ENCODE measurements at regions not wholly inside any gene's neighbourhood (a gene's known extent, or its start where the extent isn't known, plus 50 kb on each side); places are given as distances from the start of the nearest gene placed in this dataset.

DNA sequence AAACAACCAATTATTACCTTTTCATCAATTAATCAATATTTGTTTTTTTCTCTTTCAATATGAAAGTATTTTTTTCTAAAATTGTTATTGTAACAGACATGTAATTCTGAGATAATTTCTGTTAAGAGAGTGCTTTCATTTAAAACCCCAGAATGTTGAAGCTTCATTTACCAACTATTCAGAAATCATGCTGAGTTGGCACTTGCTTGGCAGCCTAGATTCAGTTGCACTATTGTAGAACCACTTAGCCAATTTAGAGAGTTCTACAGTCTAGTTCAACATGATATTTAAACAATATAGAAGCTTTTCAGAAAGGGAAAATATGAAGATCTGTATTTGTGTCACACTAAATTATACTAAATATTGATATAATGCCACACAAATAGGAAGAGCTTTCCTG is 56.1 kb upstream of the NKAIN2 start:
- DNase-seq, result no peak

DNA sequence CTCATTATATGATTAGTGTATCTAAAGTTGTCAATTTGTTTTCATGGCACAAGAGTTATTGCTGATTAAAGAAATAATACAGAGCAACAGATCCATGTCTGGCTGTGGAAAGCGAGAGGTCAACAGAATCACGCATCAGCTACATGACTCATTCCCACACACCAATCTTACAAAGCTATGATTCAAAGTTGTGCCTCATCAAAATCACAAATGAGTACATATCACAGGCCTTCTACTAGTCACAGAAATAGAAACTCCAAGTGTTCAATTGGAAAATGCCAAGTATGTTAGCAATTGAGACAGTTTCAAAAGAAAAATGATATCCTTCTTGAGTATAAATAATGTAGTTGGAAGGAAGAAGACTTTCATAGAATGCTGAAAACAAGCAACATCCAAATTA is 57.8 kb upstream of the NKAIN2 start:
- no peak for DNase-seq

DNA sequence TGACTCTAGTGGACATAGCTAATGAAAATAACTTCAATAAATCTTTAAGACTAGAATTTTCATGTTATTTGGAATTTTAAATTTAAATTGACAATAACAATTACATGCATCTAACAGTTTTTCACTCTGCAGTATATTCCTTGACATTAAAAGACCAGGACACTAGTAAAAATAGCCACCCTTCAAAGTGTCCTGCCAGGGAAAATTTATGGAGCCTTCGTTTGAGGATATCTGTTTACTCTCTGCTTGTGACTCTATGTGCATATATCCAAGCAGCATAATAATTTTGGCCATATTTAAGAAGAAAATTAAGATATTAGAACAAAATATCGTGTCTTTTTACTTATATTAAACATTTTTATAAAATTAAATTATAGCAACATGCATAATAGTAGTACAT is 58.8 kb upstream of the NKAIN2 start:
- DNase-seq, result no peak

DNA sequence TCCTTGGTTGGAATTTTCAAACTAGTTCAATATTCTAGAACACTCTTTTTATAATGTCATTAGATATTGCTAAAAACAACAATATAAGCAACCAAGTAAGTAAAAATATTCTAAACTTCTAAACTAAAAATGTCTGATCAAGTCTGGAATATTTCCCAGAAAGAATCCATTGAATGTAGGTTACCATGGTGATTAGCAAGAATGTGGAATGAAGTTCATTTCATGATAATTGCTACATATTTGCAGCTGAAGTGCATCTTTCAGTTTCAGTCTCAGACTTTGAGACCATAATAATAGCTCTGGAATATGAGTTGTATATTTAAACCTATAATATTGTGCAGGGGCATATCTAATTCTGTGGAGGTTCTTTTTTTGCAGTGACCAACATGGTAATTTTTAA is 61.0 kb upstream of the NKAIN2 start:
- no peak for DNase-seq

DNA sequence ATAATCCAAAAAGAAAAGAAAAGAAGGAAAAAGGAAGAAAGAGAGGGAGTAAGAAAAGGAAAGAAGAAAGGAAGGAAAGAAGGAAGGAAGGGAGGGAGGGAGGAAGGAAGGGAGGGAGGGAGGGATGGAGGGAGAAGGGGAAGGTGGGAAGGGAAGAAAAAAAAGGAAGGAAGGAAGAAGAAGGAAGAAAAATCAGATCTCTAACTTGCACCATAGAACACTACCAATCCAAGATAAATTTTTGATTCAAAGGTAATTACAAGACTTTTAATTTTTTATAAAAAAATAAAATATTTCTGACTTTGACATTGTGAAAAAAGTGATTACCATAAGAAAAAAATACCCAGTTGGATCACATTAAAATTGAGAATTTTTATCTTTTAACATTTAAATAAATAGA is 70.5 kb upstream of the NKAIN2 start:
- no peak for DNase-seq

DNA sequence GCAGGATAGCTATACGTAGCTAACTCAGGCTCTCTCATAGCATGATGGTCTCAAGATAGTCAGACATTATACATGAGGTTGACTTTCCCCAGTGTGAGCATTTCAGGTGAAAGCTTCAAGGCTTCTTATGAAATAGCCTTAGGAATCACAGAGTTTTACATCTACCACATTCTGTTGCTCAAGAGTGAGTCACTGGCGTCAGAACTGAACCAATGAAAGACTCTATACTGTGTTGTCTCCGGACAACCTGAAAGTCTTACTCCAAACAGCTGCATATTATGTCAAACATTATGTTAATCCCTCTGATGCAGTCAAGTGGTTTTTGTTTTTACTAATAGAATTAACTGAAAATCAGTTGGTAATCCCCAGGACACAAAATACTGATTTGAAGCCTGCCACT is 79.8 kb upstream of the TRDN start:
- DNase-seq, result no peak

DNA sequence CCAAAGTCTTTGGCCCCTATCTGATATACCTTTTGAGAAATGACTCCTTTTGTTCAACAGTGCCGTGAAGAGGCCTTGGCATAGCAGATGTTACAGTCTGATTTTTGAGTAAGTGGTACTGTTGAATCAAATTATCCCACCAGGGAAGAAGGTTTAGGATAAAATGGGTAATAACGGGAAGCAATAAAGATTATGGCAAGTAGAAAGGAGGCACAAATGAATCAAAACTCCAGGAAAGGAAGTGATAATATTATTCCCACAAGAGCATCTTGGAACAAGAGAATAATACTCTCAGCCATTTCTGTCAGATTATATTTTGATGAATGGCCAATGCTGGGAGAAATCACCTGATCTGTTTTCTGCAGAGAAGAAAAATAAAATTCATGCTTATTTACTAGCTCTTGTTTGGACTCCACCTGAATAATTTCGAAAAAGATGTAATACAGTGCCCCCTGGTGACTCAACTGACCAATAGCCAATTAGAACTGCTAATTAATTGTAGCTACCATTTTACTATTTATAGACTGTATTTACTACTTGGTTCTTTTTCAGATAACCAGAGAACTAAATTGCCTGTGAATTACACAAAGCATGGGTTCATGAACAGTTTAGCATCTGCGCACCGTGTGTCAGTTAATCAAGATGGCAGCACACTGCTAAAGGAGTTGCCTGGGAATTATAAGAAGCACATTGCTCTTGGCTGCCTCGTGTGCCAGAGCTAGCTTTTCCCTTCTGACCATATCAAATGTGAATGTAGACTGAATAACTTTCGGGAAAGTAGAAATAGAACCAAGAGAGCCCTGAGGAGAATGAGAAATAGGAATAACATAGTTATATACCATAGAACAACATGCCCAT is 78.5 kb upstream of the TRDN start:
- peak; percentile 56 to 64 for DNase-seq

DNA sequence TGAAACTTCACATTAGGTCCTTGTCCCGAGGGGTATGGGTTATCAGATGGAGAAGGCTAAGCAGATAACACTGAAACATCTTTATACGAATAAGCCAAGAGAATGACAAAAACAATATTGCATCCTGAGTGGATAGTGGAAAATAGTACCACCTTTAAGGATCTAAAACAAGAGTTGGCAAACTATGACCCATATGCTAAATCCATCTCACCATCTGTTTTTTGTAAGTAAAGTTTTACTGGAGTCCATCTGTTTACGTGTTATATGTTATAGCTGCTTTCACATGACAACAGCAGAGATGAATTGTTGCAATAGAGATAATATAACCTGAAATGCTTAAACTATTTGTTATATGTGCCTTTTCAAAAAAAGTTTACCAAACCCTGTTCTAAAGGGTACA is 76.1 kb upstream of the TRDN start:
- no peak for DNase-seq

DNA sequence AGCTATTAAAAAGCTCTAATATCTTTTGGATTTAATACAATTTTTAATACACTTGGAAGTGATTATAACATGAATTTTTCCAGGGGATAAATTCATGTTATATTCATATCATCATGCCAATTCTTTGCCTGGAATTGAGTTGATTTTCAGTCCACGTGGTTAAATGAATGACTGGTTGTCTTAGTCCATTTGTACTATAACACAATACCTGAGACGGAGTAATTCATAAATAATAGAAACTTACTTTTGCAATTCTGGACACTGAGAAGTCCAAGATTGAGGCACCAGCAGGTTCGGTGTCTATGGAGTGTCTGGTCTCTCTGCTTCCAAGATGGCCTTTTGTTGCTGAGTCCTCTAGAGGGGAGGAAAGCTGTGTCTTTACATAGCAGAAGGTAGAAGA is 66.2 kb upstream of the TRDN start:
- no peak for DNase-seq

DNA sequence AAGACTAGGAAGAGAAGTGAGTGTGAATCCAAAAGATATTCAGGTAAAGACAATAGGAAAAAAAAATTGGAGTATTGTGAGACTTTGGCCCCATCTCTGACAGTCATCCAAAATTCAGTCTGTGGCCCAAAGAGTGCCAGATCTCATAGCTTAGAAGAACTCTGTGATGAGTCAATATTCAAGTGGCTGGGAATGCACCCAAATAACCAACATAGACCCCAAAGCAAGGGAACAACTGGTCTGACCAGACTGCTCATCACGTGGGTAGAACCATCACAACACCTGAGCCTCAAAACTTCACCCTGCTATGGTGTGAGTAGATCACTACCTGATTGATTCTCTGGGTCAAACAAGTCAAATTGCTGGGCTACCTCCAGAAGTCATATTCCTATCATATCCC is 51.1 kb upstream of the TRDN start:
- no peak for DNase-seq
